GM19328 (cell line): ENCODE measurements at regions not wholly inside any gene's neighbourhood (a gene's known extent, or its start where the extent isn't known, plus 50 kb on each side); places are given as distances from the start of the nearest gene placed in this dataset.

Source experiments
- ATAC-seq: cut with Tn5 transposase; IDR thresholded peaks from one replicate; pipeline ENCODE4 v1.9.1; 2021; ENCODE audit warnings: mild to moderate bottlenecking, moderate library complexity; ENCODE audit not compliant: unreplicated experiment

DNA sequence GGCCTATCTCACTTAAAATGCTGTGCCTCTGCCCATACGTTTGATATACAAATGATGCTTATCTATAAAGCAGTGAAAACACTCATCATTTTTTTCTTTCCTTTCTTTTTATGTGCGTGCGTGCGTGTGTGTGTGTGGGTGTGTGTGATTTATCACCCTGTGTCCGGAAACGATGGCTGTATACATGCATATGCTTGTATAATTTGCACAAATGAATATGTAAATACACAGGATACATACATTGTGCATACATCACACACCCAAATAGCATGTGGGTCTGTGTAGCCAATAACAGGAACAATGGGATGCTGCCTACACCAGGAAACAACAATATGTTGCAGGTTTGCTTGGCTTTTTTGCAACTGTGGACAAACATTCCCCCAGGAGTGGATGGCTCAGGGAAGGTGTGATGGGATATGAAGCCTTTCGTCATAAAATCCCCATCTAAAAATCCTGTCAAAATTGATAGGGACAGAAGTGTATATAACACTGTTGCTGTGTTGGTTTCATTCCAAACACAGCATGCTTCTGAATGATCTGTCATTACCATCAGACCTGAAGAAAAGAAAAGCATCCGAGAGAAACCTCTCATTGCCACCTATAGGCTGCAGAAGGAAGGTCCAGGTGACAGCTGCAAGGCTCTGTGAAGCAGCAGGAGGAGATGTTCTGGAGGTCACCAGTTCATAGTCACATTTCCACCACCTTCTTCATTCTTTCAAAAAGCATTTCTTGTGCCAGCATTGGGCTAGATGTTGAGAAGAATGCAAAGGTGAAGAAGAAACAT is 503.9 kb upstream of the NR2F2 start:
- ATAC-seq, result no peak

DNA sequence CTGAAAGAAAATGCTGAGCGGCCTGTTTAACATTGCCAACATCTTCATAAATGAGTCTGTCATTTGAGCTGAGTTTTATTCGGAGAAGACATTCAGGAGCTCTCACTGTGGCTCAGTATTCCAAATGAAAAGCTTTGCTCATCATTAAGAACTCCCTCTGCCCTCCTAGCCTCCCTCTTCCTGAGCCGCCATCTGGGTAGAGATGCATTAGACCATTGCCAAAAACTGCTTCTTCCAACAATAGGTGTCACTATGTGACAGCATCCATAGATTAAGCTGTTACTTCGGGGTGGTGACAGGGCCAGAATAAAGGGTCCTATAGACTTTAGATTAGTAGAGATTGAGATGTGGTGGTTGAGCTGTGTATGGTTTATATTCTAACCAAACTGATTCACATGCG is 501.4 kb upstream of the NR2F2 start:
- ATAC-seq, result no peak

DNA sequence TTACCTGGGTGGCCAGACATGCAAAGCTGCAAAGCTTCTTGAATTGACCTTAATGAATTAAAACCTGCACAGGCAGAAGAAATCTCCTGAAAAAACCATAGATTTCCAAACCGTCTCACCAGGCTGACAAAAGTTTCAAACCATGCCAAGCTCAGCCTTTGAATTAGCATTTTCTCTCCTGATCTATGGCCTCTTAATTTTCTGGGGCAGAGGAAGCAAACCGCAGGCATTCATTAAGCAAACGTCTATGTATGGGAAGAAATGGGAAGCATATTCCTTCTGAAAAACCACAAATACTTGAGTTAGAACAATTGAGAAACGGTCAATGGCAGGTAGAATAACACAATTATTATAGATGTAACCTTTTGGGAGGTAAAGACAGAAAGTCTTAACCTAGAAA is 500.2 kb upstream of the NR2F2 start:
- no peak for ATAC-seq

DNA sequence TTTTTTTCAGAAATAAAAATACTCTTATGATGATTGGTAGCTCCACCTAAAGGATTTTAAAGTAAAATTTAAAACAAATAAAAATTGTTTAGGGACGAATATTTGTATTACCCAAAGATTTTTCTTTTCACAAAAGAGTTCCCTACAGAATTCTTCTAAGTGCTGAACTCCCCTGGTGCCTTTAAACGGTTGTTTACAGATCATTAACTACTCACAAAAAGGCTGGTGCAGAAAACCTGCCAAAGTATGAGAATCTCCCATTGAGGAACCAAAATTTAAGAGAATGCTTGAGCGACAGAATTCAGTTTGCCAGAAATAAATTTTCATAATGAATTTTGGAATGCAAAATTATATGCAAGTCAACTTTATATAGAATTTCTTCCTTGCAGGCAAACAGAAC is 497.8 kb upstream of the NR2F2 start:
- ATAC-seq, result no peak

DNA sequence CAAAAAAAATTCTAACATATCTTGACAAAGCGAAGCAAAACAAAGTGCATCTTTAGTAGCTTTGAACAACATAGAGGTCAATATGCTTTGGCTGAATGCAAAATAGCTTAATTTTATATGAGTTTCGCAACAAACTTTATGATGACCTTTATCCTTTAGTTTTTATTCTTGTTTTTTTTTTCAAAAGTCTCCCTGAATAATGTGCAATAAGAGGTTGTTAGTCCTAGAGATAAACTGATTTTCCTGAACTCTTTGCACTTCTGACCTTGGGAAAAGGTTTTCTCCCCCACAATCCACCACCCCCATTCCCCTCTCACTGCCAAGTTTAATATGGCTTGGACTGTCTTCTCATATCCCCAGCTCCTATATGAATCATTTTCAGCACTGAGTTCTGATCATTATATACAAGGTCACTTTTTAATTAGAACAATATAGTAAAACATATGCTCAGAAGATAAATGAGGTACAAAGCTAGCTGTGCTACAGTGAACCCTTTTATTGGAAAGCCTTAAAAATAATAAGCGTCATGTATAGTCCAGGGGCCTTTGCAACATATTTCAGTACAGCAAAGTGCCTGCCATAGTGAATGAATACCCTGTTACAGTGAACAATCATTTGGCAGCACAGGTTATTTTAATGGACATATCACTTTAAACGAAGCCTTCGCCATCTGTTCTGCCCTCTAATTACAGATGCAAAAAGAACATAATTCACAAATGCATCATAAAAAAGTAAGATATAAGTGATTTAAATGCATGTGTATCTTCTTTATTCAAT is 496.3 kb upstream of the NR2F2 start:
- no peak for ATAC-seq

DNA sequence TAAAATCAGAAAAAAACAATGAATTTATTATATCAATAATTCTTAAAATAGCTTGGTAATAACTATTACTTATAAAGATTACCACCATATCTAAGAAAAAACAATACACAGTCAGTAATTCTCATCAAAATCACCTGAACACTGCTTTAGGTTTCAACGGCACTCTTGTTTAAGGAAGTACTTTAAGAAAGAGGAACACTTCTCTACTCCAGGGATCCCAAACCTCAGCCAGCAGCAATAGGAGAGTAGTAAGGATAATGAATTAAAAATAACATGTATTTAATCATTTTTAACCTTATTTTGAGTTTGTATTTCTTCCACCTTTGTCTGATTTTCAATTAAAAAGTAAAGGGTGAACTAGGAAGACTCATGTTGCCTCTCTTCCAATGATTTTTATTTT is 494.0 kb upstream of the NR2F2 start:
- ATAC-seq, result no peak

DNA sequence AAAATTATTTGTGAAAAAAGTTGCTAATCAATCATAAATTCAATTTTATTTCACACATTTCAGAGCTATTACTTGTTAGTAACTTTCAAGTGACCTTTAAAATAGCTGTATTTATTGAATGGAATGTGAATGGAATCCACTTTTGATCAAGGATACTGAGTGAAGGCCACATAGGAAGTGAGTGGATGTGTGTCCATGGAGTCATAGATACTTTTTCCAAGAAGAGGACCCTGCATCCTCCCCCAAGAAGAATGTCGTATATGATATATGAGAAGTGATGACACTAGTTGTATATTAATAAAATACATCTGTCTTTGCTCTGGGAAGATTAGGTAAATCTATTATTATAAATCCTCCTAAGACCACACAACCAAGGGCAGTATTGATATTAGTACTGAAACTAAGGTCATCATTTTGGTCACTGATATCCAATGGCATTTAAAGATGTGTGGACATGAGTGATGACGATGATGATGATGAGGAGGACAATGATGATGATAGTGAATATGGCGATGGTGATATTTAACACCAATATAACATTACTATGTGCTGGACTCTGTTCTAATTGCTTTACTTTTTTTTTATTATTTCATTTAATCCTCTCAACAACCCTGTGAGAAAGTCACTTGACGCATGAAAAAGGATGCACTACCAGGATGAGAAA is 493.0 kb upstream of the NR2F2 start:
- no peak for ATAC-seq

DNA sequence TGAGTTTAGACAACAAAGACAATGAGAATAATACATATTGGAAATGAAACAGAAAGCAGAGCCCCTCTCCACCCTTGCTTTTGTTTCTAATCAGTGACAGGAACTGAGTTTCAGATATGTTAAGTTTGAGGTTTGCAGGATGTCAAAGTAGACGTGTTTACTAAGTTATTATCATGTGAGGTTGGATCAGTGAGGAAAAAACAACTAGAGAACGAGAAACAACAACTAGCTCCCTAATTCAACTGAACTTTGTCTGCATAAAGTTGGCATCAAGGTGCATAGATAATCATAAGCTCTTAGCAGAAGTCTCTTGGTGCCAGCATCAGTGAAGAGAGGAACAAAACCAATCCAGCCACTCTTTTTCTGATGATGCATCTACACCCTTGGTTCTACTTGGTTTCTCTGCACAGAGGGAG is 491.1 kb upstream of the NR2F2 start:
- ATAC-seq, result peak; percentile 82

DNA sequence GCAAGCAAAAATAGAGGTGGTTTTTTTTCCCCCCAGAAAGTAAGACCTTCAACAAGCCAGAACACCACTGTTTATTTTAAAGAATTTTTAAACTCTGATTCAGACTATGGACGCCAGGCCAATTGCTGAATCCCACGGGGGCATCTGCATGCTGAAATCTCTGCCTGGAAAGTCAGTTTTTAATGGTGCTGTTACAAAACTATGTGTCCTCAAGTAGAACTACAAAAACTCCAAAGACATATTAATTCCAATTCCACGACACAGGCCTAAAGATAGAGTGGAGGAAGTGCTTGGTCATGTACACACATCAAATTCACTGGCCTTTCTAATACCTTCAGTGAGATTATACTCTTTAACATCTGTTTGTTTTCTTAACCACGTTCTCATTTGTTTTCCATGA is 490.5 kb upstream of the NR2F2 start:
- no peak for ATAC-seq

DNA sequence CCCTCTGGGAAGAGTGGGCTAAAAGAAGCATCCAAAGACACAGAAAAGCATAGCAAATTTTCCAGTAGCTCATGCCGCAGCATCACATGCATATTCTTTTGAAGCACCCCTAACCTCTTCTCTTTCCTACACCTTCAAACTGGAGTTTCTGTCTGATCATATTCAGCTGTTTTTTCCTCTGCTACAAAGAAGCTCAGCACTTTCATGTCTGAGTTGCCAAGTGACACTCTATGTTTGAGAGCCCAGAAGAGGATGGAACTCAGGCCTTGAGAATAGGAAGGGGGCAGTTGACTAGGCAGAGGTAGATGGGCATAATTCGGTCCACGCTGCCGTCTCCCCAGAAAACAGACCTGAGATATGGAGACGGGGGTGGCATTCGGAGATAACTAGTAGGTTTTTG is 489.6 kb upstream of the NR2F2 start:
- ATAC-seq, result no peak

DNA sequence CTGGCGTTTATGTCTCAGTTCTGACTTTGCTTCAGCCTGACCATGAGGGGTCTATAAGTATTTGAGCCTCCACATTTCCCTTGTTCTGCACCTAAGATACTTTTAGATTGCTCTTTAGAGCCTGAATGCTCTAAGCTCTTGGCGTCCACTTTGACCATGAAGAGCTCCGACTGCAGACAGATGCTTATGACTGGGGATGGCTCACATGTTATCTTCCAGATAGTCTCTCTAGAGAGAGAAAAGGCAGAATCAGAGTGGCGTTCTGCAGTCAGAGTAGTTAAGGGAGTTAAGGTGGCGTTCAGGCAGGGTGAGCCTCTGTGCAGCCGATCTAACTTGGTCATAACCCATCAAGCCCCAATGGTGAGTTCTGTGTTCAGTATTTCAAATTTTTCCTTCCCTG is 487.9 kb upstream of the NR2F2 start:
- no peak for ATAC-seq

DNA sequence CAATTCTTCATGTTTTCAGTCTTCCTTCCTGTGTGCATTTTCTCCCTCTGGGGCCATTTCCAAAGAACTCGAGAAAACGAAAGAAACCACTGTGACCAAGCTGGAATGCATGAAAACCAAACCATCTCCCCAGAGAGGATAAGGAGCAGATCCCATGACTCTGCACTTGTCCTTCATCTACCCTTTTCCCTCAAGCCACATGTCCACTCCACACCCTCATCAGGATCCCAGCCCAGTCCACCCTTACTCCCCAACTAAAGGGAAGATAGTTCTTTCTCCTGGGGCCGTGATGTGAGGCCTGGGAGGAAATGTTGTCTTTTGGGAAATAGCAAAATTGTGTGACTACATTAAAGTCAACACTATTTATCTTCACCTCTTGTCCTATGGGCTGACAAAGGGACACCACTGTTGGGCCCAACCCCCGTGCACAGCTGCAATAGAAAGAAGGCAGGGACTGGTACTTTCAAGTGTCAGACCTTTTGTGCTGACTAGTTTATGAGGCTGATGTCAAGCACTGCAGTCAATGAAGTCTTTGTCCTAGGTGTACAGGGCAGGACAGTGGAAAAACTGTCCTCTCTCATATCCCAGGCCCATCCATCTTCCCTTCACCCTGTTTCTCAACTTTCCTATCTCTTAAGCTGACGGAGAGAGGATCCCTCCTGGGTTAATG is 487.1 kb upstream of the NR2F2 start:
- no peak for ATAC-seq

DNA sequence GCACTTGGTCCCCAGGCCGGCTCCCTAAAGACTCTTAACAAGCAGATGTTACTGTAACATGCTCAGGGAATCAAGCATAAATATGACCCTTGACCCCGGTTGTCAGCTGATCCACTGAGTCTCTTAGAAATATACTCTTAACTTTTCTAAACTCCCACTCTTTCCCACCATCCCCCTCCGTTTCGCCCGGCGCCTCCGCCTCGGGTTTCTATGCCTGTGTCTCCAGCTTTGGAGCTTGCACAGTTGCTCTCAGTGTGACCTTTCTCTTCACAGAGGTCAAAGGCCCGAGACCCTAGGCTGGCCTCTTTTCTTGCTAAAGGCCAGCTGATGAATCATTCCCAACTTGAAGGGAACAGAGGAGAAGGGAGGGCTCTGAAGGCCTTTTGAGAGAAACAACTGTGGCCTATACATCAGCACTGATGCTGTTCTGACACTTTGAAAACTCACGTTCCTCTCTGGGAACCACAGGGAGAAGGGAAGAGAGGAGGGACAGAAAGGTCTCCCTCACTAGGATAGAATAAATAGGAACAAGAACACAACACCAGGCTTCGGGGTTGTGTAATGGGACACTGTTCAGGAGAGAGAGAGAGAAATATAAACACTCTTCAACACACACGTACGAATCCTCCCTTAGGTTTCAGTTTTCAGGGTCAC is 484.5 kb upstream of the NR2F2 start:
- ATAC-seq, result no peak

DNA sequence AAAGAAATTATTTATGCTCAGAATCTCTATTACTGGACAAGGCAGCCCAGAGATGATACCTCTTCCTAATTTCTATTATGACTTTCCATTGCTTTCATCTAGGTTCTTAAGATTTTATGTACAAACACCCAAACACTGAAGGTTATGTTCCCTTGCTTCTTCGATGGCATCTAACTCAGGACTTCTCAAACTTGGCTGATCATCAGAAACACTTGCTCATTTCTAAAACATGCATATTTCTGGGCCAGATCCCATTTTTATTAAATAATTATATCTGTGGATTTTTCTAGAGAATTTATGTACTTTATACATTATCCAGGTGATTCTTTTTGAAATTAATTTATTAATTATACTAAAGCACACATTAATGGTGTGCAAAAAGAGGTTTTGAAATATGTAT is 482.4 kb upstream of the NR2F2 start:
- no peak for ATAC-seq

DNA sequence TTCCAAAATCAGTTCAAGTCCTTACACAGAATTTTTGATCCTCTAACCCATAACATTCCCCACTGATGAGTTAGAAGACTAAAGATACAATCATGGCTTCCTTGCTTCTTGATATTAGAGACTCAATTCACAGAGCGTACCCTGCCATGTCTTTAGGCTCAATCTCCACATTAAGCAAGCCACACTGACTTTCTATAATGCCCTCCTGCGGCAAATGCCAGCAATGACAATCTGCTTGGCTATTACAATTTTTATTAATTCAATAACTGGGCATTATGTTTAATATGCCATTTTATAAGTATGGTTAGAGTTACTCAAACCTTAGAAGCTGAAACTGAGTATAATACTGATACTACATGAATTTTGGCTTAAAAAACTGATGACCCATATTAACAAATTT is 479.7 kb upstream of the NR2F2 start:
- ATAC-seq, result no peak

DNA sequence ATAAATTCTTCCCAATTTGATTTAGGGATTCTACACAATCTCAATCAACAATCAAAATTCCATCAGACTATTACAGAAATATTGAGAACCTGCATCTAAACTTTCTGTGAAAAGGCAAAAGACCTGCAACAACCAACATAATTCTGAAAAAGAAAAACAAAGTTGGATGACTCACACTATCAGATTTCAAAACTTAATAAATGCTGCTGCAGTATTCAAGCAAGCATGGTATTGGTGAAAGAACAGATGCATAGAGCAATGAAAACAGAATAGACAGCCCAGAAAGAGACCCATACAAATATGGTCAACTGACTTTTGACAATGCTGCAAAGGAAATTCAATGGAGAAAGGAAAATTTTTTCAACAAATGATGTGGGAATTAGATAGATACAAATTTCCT is 477.1 kb upstream of the NR2F2 start:
- no peak for ATAC-seq

DNA sequence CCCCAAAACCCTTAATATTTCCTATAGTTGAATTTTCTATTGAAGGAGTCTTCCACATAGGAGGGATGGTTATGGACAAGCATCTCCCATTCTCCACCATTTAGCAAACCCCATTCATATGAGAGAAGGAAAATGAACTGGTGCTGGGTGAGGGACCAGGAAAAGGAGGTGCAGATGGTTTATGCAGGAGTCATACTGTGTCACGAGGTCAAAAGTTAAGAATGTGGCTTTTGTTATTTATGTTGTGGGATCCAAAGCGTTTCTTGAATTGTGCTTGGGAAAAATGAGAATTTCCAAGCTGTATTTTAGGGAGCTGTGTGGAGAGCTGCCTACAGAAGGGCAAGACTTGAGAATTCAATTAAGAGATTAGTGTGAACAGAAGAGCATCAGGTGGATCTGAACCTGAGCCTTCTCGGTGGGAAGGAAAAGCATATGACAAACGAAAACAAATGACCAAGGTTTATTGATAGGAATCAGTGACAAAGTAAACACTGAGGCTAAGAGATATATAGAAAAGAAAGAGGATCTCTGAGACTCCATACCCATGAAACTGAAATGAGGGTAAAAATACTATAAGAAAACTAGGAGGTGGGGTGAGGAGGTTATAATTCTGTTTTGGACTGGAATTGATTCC is 473.3 kb upstream of the NR2F2 start:
- ATAC-seq, result no peak

DNA sequence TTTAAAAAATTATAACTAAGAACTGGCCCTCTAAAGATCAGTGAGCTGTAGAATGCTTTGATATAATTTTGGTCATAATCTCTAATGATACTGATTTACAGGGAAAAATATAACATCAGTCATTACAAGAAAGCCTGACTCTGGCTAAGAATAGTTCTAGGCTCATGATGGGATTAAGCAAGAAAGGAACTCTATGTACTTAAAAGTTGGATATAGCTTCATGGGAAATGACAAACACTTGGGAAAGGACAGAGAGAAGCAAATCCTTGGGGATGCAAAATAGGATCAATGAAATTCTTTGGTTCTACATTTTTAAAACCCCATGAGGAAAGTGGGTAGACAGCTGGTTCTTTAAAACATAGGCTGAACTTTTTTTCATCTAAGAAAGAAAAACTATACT is 472.7 kb upstream of the NR2F2 start:
- ATAC-seq, result no peak

DNA sequence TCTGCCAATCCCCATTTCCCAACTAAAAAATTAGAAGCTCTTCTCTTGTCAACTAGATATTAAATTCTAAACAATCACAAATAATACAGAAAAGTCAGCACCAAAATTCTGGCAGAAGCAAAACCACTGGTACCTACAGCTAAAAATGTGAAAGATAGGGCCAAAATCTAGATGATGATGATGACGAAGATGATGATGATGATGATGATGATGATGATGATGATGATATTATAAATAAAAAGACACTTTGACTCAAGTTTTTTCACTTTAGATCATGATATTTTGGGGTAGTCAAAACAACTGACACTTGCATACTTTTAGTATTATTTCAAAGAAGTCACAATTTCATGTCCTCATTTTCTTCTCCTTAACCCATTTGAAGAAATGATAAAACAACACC is 470.1 kb upstream of the NR2F2 start:
- ATAC-seq, result no peak

DNA sequence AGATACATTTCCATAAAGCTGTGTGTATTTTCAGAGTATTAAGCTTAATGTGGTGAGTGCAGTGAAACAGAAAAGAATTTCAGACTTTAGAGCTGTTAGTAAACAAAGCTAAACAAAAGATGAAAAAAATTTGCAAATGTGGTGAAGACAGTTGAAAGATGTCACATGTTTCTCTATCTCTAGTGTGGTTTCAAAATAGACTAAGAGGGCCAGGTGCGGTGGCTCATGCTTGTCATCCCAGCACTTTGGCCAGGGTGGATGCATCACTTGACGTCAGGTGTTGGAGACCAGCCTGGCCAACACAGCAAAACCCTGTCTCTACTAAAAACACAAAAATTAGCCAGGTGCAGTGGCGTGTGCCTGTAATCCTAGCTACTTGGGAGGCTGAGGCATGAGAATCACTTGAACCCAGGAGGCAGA is 466.0 kb upstream of the NR2F2 start:
- ATAC-seq, result no peak
